ENCODE measurements at regions not wholly inside any gene's neighbourhood (a gene's known extent, or its start where the extent isn't known, plus 50 kb on each side); places are given as distances from the start of the nearest gene placed in this dataset.

- Histone ChIP-seq H3K4me3 (no peak overlapping the region), H3K27me3 (no peaks in the 10 kb centered on the region), H3K27ac (peak overlapping the region in 2 of 4 donors; percentile 21 to 27), H3K36me3 (no peaks in the 10 kb centered on the region), H3K4me1 (peaks cover 0 to 12% (median 0%) of the 10 kb centered on the region in 4 donors), H3K9me3 (no peaks in the 10 kb centered on the region)
- no peak for DNase-seq (ENCODE audit: low spot score in 2 of 2)
- WGBS, 2 donors, result 47 to 55% methylated on average over 4 of the region's 4 CpGs
- no peak for TF ChIP-seq POLR2A (IDR thresholded peaks at IDR 0.05)
- peak in 1 of 2 donors; percentile 22 for TF ChIP-seq EP300 (IDR thresholded peaks at IDR 0.05)
- no peak for TF ChIP-seq CTCF (IDR thresholded peaks at IDR 0.05)
Observed at GRCh38 chr21:16169102-16169511, 439.3 kb downstream of the USP25 start.

GRCh38 chr21:16169779-16170178, 440.0 kb downstream of the USP25 start:
- Histone ChIP-seq H3K4me1 (peaks cover 0 to 12% (median 0%) of the 10 kb centered on the region in 4 donors), H3K36me3 (no peaks in the 10 kb centered on the region), H3K9me3 (no peaks in the 10 kb centered on the region), H3K27ac (peak overlapping the region in 2 of 4 donors; percentile 21 to 27), H3K4me3 (no peak overlapping the region), H3K27me3 (no peaks in the 10 kb centered on the region)
- TF ChIP-seq POLR2A (IDR thresholded peaks at IDR 0.05) (no peak), EP300 (IDR thresholded peaks at IDR 0.05) (no peak), CTCF (IDR thresholded peaks at IDR 0.05) (no peak)
- no peak for DNase-seq (ENCODE audit: low spot score in 2 of 2)
- WGBS, 2 donors, result 77 to 86% methylated on average over 1 of the region's 1 CpG

GRCh38 chr21:16176570-16176969, 446.8 kb downstream of the USP25 start:
- Histone ChIP-seq H3K4me3 (no peak overlapping the region), H3K36me3 (no peaks in the 10 kb centered on the region), H3K4me1 (peaks cover 0 to 17% (median 5%) of the 10 kb centered on the region in 4 donors), H3K9me3 (no peaks in the 10 kb centered on the region), H3K27ac (no peak overlapping the region), H3K27me3 (no peaks in the 10 kb centered on the region)
- no peak for DNase-seq (ENCODE audit: low spot score in 2 of 2)
- TF ChIP-seq CTCF (IDR thresholded peaks at IDR 0.05), result no peak

- no peak overlapping the region for H3K4me3 ChIP-seq
- no peaks in the 10 kb centered on the region for H3K36me3 ChIP-seq
- DNase-seq (ENCODE audit: low spot score in 2 of 2), result no peak
- no peak overlapping the region for H3K27ac ChIP-seq
- no peaks in the 10 kb centered on the region for H3K27me3 ChIP-seq
- 83 to 84% methylated on average over 3 of the region's 3 CpGs for WGBS, 2 donors
- peaks cover 0 to 20% (median 6%) of the 10 kb centered on the region in 4 donors for H3K4me1 ChIP-seq
- H3K9me3 ChIP-seq, result no peaks in the 10 kb centered on the region
- no peak for TF ChIP-seq EP300 (IDR thresholded peaks at IDR 0.05)
- no peak for TF ChIP-seq CTCF (IDR thresholded peaks at IDR 0.05)
- no peak for TF ChIP-seq POLR2A (IDR thresholded peaks at IDR 0.05)
Observed at GRCh38 chr21:16177532-16177931, 447.8 kb downstream of the USP25 start.

- Histone ChIP-seq H3K36me3 (no peaks in the 10 kb centered on the region), H3K27me3 (no peaks in the 10 kb centered on the region), H3K27ac (no peak overlapping the region), H3K9me3 (no peaks in the 10 kb centered on the region), H3K4me1 (peaks cover 0 to 30% (median 6%) of the 10 kb centered on the region in 4 donors), H3K4me3 (no peak overlapping the region)
- no peak for DNase-seq (ENCODE audit: low spot score in 2 of 2)
- TF ChIP-seq CTCF (IDR thresholded peaks at IDR 0.05), result no peak
- TF ChIP-seq EP300 (IDR thresholded peaks at IDR 0.05), result no peak
- no peak for TF ChIP-seq POLR2A (IDR thresholded peaks at IDR 0.05)
- 60 to 71% methylated on average over 3 of the region's 3 CpGs for WGBS, 2 donors
Observed at GRCh38 chr21:16179773-16180172, 450.0 kb downstream of the USP25 start.
